ENCODE measurements at regions not wholly inside any gene's neighbourhood (a gene's known extent, or its start where the extent isn't known, plus 50 kb on each side); places are given as distances from the start of the nearest gene placed in this dataset.
"Not testable (repeated sequence)": the region's sequence is repeated elsewhere in the genome, so short reads cannot be mapped to it uniquely, and the experiment has no call there.

DNA sequence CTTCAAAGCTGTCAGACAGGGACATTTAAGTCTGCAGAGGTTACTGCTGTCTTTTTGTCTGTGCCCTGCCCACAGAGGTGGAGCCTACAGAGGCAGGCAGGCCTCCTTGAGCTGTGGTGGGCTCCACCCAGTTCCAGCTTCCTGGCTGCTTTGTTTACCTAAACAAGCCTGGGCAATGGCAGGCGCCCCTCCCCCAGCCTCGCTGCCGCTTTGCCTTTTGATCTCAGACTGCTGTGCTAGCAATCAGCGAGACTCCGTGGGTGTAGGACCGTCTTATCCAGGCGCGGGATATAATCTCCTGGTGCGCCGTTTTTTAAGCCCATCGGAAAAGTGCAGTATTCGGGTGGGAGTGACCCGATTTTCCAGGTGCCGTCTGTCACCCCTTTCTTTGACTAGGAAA, 773.5 kb downstream of the KCNJ3 start:
- intact Hi-C loops (cut with micrococcal nuclease); DNase-seq (ENCODE audit: extremely low read depth in 1 of 4, low spot score in 3 of 4); H2AFZ ChIP-seq (ENCODE audit: low read depth, low read length); ATAC-seq; H3K9ac ChIP-seq (ENCODE audit: insufficient read depth in 1 of 2, low read depth in 2 of 2, low read length in 2 of 2); H3K36me3 ChIP-seq (ENCODE audit: control insufficient read depth, insufficient read depth, low read length); BruUV-seq (replicated peaks); FAIRE-seq; H4K20me1 ChIP-seq (replicated peaks; ENCODE audit: control insufficient read depth, insufficient read depth, low read length); CTCF ChIA-PET (ENCODE audit: low intra/inter-chr PET ratio); POLR2A ChIA-PET; in situ Hi-C loops (cut with MboI); H3K4me1 ChIP-seq (replicated peaks in 1 of 2; ENCODE audit: control insufficient read depth in 2 of 2, insufficient read depth in 2 of 2, low read length in 2 of 2); H3K4me3 ChIP-seq; H3K79me2 ChIP-seq (ENCODE audit: control insufficient read depth, insufficient read depth, low read length); H3K27ac ChIP-seq (ENCODE audit: extremely low read depth, low read depth, low read length); H3K4me2 ChIP-seq (ENCODE audit: insufficient read depth, low read length); H3K27me3 ChIP-seq (ENCODE audit: control insufficient read depth in 2 of 2, insufficient read depth in 2 of 2, low read length in 2 of 2); H3K9me1 ChIP-seq (ENCODE audit: control insufficient read depth, insufficient read depth, low read length); H3K9me3 ChIP-seq (replicated peaks; ENCODE audit: control insufficient read depth, insufficient read depth, low read depth, low read length): not testable (repeated sequence)
- WGBS (ENCODE audit: insufficient coverage, low coverage, missing lambda C conversion rate), result 44% methylated on average over 11 of the region's 14 CpGs

DNA sequence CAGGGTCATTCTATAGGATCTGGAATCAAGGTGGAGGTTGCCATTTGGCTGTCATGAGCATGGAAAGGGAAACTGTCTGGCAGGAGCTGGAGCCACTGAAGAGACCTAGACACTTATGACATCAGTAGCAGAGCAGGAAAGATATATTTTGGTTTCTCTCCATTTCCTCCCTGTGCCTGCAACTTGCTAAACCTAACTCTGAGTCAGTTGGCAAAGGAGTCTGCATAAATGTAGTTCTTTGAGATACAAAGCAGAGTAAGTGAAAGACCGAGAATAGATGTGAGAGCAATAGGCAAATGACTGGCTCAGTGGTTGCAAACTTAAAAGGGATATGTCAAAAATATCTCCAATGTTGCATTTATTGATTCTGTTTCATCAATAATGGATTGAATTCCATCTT, 757.7 kb downstream of the KCNJ3 start:
- Histone ChIP-seq H3K9me3 (replicated peaks; ENCODE audit: control insufficient read depth, insufficient read depth, low read depth, low read length) (no peaks in the 10 kb centered on the region), H3K79me2 (ENCODE audit: control insufficient read depth, insufficient read depth, low read length) (no peaks in the 10 kb centered on the region), H3K9me1 (ENCODE audit: control insufficient read depth, insufficient read depth, low read length) (no peaks in the 10 kb centered on the region), H3K4me3 (no peak overlapping the region), H2AFZ (ENCODE audit: low read depth, low read length) (no peak overlapping the region), H3K36me3 (ENCODE audit: control insufficient read depth, insufficient read depth, low read length) (no peaks in the 10 kb centered on the region), H3K4me2 (ENCODE audit: insufficient read depth, low read length) (no peak overlapping the region), H3K4me1 (replicated peaks in 1 of 2; ENCODE audit: control insufficient read depth in 2 of 2, insufficient read depth in 2 of 2, low read length in 2 of 2) (no peaks in the 10 kb centered on the region), H3K27me3 (ENCODE audit: control insufficient read depth in 2 of 2, insufficient read depth in 2 of 2, low read length in 2 of 2) (no peaks in the 10 kb centered on the region), H3K27ac (ENCODE audit: extremely low read depth, low read depth, low read length) (no peak overlapping the region), H4K20me1 (replicated peaks; ENCODE audit: control insufficient read depth, insufficient read depth, low read length) (no peaks in the 10 kb centered on the region), H3K9ac (ENCODE audit: insufficient read depth in 1 of 2, low read depth in 2 of 2, low read length in 2 of 2) (no peak overlapping the region)
- intact Hi-C loops (cut with micrococcal nuclease) (no loop called here), in situ Hi-C loops (cut with MboI) (no loop called here)
- DNase-seq (ENCODE audit: extremely low read depth in 1 of 4, low spot score in 3 of 4) (no peak), ATAC-seq (no peak), FAIRE-seq (no peak)
- CTCF ChIA-PET (ENCODE audit: low intra/inter-chr PET ratio), result no interaction called here
- BruUV-seq (replicated peaks), result no TSS peak
- WGBS (ENCODE audit: insufficient coverage, low coverage, missing lambda C conversion rate), result 30% methylated on average over 1 of the region's 1 CpG
- POLR2A ChIA-PET, result no interaction called here
- TF ChIP-seq DIDO1 (tag; IDR thresholded peaks at IDR 0.05; ENCODE audit: low read depth), result no peak
- TF ChIP-seq, protein P1, sequence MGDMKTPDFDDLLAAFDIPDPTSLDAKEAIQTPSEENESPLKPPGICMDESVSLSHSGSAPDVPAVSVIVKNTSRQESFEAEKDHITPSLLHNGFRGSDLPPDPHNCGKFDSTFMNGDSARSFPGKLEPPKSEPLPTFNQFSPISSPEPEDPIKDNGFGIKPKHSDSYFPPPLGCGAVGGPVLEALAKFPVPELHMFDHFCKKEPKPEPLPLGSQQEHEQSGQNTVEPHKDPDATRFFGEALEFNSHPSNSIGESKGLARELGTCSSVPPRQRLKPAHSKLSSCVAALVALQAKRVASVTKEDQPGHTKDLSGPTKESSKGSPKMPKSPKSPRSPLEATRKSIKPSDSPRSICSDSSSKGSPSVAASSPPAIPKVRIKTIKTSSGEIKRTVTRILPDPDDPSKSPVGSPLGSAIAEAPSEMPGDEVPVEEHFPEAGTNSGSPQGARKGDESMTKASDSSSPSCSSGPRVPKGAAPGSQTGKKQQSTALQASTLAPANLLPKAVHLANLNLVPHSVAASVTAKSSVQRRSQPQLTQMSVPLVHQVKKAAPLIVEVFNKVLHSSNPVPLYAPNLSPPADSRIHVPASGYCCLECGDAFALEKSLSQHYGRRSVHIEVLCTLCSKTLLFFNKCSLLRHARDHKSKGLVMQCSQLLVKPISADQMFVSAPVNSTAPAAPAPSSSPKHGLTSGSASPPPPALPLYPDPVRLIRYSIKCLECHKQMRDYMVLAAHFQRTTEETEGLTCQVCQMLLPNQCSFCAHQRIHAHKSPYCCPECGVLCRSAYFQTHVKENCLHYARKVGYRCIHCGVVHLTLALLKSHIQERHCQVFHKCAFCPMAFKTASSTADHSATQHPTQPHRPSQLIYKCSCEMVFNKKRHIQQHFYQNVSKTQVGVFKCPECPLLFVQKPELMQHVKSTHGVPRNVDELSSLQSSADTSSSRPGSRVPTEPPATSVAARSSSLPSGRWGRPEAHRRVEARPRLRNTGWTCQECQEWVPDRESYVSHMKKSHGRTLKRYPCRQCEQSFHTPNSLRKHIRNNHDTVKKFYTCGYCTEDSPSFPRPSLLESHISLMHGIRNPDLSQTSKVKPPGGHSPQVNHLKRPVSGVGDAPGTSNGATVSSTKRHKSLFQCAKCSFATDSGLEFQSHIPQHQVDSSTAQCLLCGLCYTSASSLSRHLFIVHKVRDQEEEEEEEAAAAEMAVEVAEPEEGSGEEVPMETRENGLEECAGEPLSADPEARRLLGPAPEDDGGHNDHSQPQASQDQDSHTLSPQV (IDR thresholded peaks at IDR 0.05), result no peak
- TF ChIP-seq PTRF (tag; IDR thresholded peaks at IDR 0.05), result no peak
- TF ChIP-seq, protein P2, sequence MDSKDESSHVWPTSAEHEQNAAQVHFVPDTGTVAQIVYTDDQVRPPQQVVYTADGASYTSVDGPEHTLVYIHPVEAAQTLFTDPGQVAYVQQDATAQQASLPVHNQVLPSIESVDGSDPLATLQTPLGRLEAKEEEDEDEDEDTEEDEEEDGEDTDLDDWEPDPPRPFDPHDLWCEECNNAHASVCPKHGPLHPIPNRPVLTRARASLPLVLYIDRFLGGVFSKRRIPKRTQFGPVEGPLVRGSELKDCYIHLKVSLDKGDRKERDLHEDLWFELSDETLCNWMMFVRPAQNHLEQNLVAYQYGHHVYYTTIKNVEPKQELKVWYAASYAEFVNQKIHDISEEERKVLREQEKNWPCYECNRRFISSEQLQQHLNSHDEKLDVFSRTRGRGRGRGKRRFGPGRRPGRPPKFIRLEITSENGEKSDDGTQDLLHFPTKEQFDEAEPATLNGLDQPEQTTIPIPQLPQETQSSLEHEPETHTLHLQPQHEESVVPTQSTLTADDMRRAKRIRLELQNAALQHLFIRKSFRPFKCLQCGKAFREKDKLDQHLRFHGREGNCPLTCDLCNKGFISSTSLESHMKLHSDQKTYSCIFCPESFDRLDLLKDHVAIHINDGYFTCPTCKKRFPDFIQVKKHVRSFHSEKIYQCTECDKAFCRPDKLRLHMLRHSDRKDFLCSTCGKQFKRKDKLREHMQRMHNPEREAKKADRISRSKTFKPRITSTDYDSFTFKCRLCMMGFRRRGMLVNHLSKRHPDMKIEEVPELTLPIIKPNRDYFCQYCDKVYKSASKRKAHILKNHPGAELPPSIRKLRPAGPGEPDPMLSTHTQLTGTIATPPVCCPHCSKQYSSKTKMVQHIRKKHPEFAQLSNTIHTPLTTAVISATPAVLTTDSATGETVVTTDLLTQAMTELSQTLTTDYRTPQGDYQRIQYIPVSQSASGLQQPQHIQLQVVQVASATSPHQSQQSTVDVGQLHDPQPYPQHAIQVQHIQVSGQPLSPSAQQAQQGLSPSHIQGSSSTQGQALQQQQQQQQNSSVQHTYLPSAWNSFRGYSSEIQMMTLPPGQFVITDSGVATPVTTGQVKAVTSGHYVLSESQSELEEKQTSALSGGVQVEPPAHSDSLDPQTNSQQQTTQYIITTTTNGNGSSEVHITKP (IDR thresholded peaks at IDR 0.05; ENCODE audit: partially characterized antibody), result no peak
- TF ChIP-seq, protein P3, sequence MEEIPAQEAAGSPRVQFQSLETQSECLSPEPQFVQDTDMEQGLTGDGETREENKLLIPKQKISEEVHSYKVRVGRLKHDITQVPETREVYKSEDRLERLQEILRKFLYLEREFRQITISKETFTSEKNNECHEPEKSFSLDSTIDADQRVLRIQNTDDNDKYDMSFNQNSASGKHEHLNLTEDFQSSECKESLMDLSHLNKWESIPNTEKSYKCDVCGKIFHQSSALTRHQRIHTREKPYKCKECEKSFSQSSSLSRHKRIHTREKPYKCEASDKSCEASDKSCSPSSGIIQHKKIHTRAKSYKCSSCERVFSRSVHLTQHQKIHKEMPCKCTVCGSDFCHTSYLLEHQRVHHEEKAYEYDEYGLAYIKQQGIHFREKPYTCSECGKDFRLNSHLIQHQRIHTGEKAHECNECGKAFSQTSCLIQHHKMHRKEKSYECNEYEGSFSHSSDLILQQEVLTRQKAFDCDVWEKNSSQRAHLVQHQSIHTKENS (CRISPR knock-in tag; IDR thresholded peaks at IDR 0.05), result no peak
- TF ChIP-seq SRF (CRISPR knock-in tag; IDR thresholded peaks at IDR 0.05), result no peak

Measured in K562 (cell line).